GM20000 (cell line): ENCODE measurements at regions not wholly inside any gene's neighbourhood (a gene's known extent, or its start where the extent isn't known, plus 50 kb on each side); places are given as distances from the start of the nearest gene placed in this dataset.
"Not testable (repeated sequence)": the region's sequence is repeated elsewhere in the genome, so short reads cannot be mapped to it uniquely, and the experiment has no call there.

Experiments used
- DNase-seq: peaks from one replicate; pipeline ENCODE4 v3.0.0; 2012; ENCODE audit warnings: low spot score
- CTCF ChIP-seq: IDR thresholded peaks from 2 replicates; pipeline ENCODE4 v1.5.1; 2012; ENCODE audit warnings: mild to moderate bottlenecking, control low read depth; ENCODE audit errors: extremely low read depth, missing control alignments

GRCh38 chr1:120544434-120544833 lies 129.6 kb downstream of the NBPF8 start:
- peak; percentile 58 for TF ChIP-seq CTCF
- not testable (repeated sequence) for DNase-seq

GRCh38 chr1:120550335-120550734 lies 135.5 kb downstream of the NBPF8 start:
- DNase-seq: not testable (repeated sequence)

- not testable (repeated sequence) for DNase-seq
Observed at GRCh38 chr1:120552190-120552589, 137.4 kb downstream of the NBPF8 start.

GRCh38 chr1:120557605-120558302 lies 142.9 kb downstream of the NBPF8 start:
- peak; percentile 1 for DNase-seq

- not testable (repeated sequence) for DNase-seq
Observed at GRCh38 chr1:120558303-120559060, 143.6 kb downstream of the NBPF8 start.

GRCh38 chr1:120561767-120562166 lies 146.9 kb downstream of the NBPF8 start:
- DNase-seq: not testable (repeated sequence)

- DNase-seq: not testable (repeated sequence)
Observed at GRCh38 chr1:120565396-120565795, 150.6 kb downstream of the NBPF8 start.

GRCh38 chr1:120567620-120568019 lies 152.8 kb downstream of the NBPF8 start:
- DNase-seq: not testable (repeated sequence)

GRCh38 chr1:120575201-120575600 lies 148.5 kb upstream of the NBPF26 start:
- not testable (repeated sequence) for DNase-seq

- not testable (repeated sequence) for DNase-seq
Observed at GRCh38 chr1:120582135-120582534, 141.6 kb upstream of the NBPF26 start.

GRCh38 chr1:120586053-120586452 lies 137.7 kb upstream of the NBPF26 start:
- DNase-seq: not testable (repeated sequence)

- DNase-seq: not testable (repeated sequence)
Observed at GRCh38 chr1:120588811-120589210, 134.9 kb upstream of the NBPF26 start.

- not testable (repeated sequence) for DNase-seq
Observed at GRCh38 chr1:120591774-120592173, 132.0 kb upstream of the NBPF26 start.

GRCh38 chr1:120592943-120593342 lies 130.8 kb upstream of the NBPF26 start:
- DNase-seq: not testable (repeated sequence)

- DNase-seq: not testable (repeated sequence)
Observed at GRCh38 chr1:120593648-120594047, 130.1 kb upstream of the NBPF26 start.

GRCh38 chr1:120598331-120598951 lies 125.3 kb upstream of the NBPF26 start:
- DNase-seq: not testable (repeated sequence)

- not testable (repeated sequence) for DNase-seq
Observed at GRCh38 chr1:120599511-120599910, 124.2 kb upstream of the NBPF26 start.

GRCh38 chr1:120600442-120601041 lies 123.2 kb upstream of the NBPF26 start:
- not testable (repeated sequence) for DNase-seq

GRCh38 chr1:120607882-120608281 lies 115.9 kb upstream of the NBPF26 start:
- not testable (repeated sequence) for DNase-seq

GRCh38 chr1:120608314-120609014 lies 115.3 kb upstream of the NBPF26 start:
- not testable (repeated sequence) for DNase-seq
